ENCODE measurements at regions not wholly inside any gene's neighbourhood (a gene's known extent, or its start where the extent isn't known, plus 50 kb on each side); places are given as distances from the start of the nearest gene placed in this dataset.
A peak's percentile ranks its signal among the peaks of the same experiment; 100 is the strongest.

DNA sequence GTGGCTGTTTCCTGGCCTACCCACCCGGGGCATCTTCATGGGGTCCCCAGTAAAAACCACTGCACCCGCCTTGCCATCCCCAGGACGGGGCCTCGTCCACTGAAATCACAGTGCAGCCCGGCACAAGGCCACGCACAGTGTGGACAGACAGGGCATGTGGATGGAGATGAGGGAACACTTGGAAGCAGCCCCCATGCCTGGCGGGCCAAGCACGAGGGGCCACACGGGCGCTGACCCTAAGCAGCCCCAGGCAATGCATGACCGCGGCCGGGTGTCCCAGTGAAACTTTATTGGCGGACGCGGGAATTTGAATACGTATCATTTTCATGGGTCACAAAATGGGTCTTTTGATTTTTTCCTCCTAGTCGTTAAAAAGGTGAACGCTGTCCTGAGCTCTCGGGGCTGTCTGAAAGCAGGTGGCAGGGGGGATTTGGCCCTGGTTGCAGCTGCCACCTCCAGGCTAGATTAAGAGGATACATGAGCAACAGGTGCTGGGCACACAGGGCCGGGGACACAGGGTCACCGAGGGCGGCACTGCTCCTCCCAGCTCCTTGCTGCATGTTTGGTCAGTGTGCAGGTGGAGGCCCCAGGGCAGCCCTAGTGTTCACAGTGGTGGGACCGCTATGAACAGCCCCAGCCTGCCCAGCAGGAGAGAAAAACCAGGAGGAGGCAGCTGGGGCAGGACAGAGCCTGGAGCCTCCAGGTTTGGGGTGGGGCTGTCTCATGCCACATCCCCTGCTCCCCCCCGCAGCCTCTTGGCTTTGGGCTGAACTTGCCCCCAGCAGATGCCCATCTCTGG lies 74.9 kb upstream of the SLCO4A1 start:
- no peak overlapping the region for H3K4me3 ChIP-seq
- no peaks in the 10 kb centered on the region for H3K36me3 ChIP-seq
- H3K4me1 ChIP-seq: peaks cover 0 to 25% (median 0%) of the 10 kb centered on the region in 3 donors
- H3K27ac ChIP-seq: peak overlapping the region in 1 of 4 donors; percentile 41
- H3K27me3 ChIP-seq: peaks cover under 1% of the 10 kb centered on the region
- no peak for ATAC-seq
- WGBS, 2 donors (ENCODE audit: low coverage in 1 of 2): 70 to 81% methylated on average over 4 to 7 of the region's 25 CpGs
- no peak for TF ChIP-seq EP300 (IDR thresholded peaks at IDR 0.05)
- TF ChIP-seq, protein P1, sequence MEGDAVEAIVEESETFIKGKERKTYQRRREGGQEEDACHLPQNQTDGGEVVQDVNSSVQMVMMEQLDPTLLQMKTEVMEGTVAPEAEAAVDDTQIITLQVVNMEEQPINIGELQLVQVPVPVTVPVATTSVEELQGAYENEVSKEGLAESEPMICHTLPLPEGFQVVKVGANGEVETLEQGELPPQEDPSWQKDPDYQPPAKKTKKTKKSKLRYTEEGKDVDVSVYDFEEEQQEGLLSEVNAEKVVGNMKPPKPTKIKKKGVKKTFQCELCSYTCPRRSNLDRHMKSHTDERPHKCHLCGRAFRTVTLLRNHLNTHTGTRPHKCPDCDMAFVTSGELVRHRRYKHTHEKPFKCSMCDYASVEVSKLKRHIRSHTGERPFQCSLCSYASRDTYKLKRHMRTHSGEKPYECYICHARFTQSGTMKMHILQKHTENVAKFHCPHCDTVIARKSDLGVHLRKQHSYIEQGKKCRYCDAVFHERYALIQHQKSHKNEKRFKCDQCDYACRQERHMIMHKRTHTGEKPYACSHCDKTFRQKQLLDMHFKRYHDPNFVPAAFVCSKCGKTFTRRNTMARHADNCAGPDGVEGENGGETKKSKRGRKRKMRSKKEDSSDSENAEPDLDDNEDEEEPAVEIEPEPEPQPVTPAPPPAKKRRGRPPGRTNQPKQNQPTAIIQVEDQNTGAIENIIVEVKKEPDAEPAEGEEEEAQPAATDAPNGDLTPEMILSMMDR (IDR thresholded peaks at IDR 0.05): no peak
- TF ChIP-seq POLR2A (IDR thresholded peaks at IDR 0.05): no peak
- TF ChIP-seq POLR2AphosphoS5 (IDR thresholded peaks at IDR 0.05): no peak
- no peaks in the 10 kb centered on the region for H3K9me3 ChIP-seq

- Histone ChIP-seq H3K36me3 (no peaks in the 10 kb centered on the region), H3K4me1 (peaks cover 0 to 23% (median 0%) of the 10 kb centered on the region in 3 donors), H3K27me3 (no peaks in the 10 kb centered on the region), H3K4me3 (no peak overlapping the region), H3K9me3 (no peaks in the 10 kb centered on the region), H3K27ac (no peak overlapping the region)
- TF ChIP-seq POLR2A (IDR thresholded peaks at IDR 0.05) (no peak), EP300 (IDR thresholded peaks at IDR 0.05) (no peak), POLR2AphosphoS5 (IDR thresholded peaks at IDR 0.05) (no peak)
- TF ChIP-seq, protein P1 (IDR thresholded peaks at IDR 0.05): no peak
- WGBS, 2 donors (ENCODE audit: low coverage in 1 of 2): no CpG with 5 or more reads among the region's 8 CpGs
- ATAC-seq: no peak
Measured at GRCh38 chr20:62568045-62568389, 74.3 kb upstream of the SLCO4A1 start.

GRCh38 chr20:62569615-62570014 lies 72.7 kb upstream of the SLCO4A1 start:
- no peak for TF ChIP-seq POLR2AphosphoS5 (IDR thresholded peaks at IDR 0.05)
- no peak for TF ChIP-seq EP300 (IDR thresholded peaks at IDR 0.05)
- TF ChIP-seq, protein P1 (IDR thresholded peaks at IDR 0.05): no peak
- no peak for TF ChIP-seq POLR2A (IDR thresholded peaks at IDR 0.05)
- WGBS, 2 donors (ENCODE audit: low coverage in 1 of 2): 67 to 81% methylated on average over 1 to 16 of the region's 19 CpGs
- Histone ChIP-seq H3K9me3 (no peaks in the 10 kb centered on the region), H3K4me1 (peaks cover 0 to 17% (median 0%) of the 10 kb centered on the region in 3 donors), H3K36me3 (no peaks in the 10 kb centered on the region), H3K27me3 (no peaks in the 10 kb centered on the region), H3K4me3 (no peak overlapping the region), H3K27ac (no peak overlapping the region)
- no peak for ATAC-seq

GRCh38 chr20:62570403-62570802 lies 71.9 kb upstream of the SLCO4A1 start:
- 0 to 67% methylated on average over 1 to 5 of the region's 5 CpGs for whole genome bisulfite sequencing, 2 donors (ENCODE audit: low coverage in 1 of 2)
- H3K27me3 ChIP-seq: no peaks in the 10 kb centered on the region
- H3K36me3 ChIP-seq: no peaks in the 10 kb centered on the region
- no peaks in the 10 kb centered on the region for H3K9me3 ChIP-seq
- ATAC-seq: no peak
- TF ChIP-seq POLR2AphosphoS5 (IDR thresholded peaks at IDR 0.05) (no peak), EP300 (IDR thresholded peaks at IDR 0.05) (no peak)
- peaks cover 0 to 17% (median 0%) of the 10 kb centered on the region in 3 donors for H3K4me1 ChIP-seq
- H3K27ac ChIP-seq: no peak overlapping the region
- H3K4me3 ChIP-seq: no peak overlapping the region

- Histone ChIP-seq H3K27ac (no peak overlapping the region), H3K4me1 (peaks cover 0 to 10% (median 0%) of the 10 kb centered on the region in 3 donors), H3K36me3 (no peaks in the 10 kb centered on the region), H3K27me3 (peaks cover 3% of the 10 kb centered on the region), H3K4me3 (no peak overlapping the region), H3K9me3 (no peaks in the 10 kb centered on the region)
- 67 to 68% methylated on average over 3 to 7 of the region's 12 CpGs for WGBS, 2 donors (ENCODE audit: low coverage in 1 of 2)
- ATAC-seq: no peak
- TF ChIP-seq, protein P1 (IDR thresholded peaks at IDR 0.05): no peak
- TF ChIP-seq POLR2A (IDR thresholded peaks at IDR 0.05): no peak
- no peak for TF ChIP-seq EP300 (IDR thresholded peaks at IDR 0.05)
- no peak for TF ChIP-seq POLR2AphosphoS5 (IDR thresholded peaks at IDR 0.05)
Measured at GRCh38 chr20:62570897-62571668, 71.2 kb upstream of the SLCO4A1 start.
